HG02943 (cell line): ENCODE measurements at regions not wholly inside any gene's neighbourhood (a gene's known extent, or its start where the extent isn't known, plus 50 kb on each side); places are given as distances from the start of the nearest gene placed in this dataset.

Source experiments
- ATAC-seq: cut with Tn5 transposase; IDR thresholded peaks from one replicate; pipeline ENCODE4 v1.9.1; 2021; ENCODE audit warnings: mild to moderate bottlenecking, low read depth, moderate library complexity; ENCODE audit not compliant: unreplicated experiment

DNA sequence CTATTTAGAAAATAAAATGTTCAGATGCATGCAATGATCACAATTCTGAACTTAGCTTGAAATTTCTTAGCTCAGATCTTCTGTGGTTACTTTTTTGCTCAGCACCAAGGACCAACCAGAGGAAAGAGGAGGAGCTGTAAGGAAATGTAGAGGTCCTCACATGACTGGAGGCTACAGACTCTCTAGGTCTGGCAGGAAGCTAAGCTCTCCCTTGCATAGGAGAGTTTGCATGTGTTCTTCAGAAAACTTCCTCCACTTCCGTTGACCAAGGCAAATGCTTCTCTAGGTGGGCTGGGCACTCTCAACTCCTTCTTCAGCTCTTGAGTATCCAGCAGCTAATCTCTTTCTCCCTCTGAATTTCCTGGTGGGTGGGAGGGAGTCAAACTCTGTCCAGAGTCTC, 119.6 kb downstream of the BTC start:
- ATAC-seq: no peak

DNA sequence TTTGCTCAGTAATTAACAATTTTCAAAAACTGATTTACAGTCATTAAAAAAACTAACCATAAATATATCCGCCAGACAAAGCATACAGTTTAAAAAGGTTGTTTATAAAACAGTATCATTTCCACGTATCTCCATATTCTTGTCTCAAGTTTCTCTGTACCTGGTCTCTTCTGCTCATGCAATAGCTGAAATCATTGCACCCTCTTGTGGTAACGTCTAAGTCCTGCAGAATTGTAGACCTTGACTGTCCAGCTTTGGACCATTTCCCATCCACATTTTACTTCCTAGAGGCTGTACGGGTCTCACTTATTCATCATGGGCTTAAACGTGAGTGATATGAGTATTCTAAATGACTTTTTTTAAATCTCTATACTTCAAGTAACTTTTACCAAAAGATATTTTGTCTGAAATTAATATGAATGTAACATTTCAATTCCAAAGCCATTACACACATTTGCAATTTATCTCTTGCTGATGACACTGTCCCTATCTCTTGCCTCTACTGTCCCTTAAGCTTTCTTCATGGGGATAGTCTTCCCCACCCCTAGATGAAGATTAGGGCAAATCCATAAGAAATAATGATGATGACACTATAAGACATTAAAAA, 118.5 kb downstream of the BTC start:
- no peak for ATAC-seq

DNA sequence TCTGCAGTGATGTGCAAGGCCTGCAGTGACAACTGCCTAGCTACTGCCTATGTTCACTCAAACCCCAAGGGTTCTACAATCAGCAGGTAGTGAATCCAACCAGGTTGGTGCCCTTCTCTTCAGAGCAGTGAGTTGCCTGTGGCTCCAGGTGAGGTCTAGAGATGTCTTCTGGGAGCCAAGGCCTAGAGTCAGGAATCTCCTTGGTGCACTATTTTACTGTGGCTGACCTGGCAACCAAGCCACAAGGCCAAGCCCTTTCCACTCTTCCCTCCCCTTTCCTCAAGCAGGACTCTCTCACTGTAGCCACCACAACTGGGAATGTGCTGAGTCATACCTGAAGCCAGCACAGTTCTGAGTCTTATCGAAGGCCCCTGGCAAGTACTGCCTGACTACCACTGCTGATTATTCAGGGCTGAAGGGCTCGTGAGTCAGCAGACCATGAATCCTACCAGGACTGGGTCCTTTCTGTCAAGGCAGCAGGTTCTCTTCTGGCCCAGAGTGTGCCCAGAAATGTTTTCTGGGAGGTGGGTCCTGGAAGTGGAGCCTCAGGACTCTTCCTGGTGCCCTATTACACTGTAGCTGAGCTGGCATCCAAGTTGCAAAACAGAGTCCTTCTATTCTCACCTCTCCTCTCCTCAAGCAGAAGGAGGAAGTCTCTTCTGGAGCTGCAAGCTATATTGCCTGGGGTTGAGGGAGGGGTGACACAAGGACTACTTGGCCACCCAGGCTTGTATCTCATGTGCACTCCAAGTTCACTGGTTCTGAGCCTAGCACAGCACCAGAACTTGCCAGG, 111.6 kb downstream of the BTC start:
- ATAC-seq: no peak

DNA sequence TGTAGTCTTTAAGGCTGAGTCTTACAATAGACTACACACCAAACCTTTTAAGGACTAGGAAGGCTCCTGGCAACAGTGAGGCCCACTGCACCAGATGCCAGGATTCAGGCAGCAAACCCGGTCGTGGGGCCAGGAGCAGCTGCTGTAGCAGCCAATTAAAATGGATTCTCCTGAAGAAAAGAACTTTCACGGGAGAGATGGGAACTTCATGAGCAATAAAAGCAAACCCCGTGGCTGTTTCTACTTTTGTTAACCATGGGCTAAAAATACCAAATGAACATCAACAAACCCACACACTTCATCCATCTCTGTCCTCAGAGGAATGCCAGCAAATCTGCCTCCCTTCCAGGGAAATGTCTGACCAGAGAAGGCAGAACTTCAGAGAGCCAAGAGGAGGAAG, 101.4 kb downstream of the BTC start:
- no peak for ATAC-seq
